ENCODE measurements at regions not wholly inside any gene's neighbourhood (a gene's known extent, or its start where the extent isn't known, plus 50 kb on each side); places are given as distances from the start of the nearest gene placed in this dataset.
A peak's percentile ranks its signal among the peaks of the same experiment; 100 is the strongest.

GRCh38 chr2:217626926-217627325 is 375.9 kb downstream of the TNS1 start:
- WGBS, 2 donors: 99% methylated on average over 5 of the region's 5 CpGs
- no peak for ATAC-seq

GRCh38 chr2:217625557-217626169 is 377.1 kb downstream of the TNS1 start:
- peaks cover 0 to 61% (median 29%) of the 10 kb centered on the region in 9 donors for H3K4me1 ChIP-seq

More at GRCh38 chr2:217626926-217627325, 375.9 kb downstream of the TNS1 start:
- H3K27me3 ChIP-seq: no peaks in the 10 kb centered on the region
- no peak for DNase-seq
- H3K9me3 ChIP-seq: no peaks in the 10 kb centered on the region
- H3K4me3 ChIP-seq: no peak overlapping the region
- TF ChIP-seq, protein P1, sequence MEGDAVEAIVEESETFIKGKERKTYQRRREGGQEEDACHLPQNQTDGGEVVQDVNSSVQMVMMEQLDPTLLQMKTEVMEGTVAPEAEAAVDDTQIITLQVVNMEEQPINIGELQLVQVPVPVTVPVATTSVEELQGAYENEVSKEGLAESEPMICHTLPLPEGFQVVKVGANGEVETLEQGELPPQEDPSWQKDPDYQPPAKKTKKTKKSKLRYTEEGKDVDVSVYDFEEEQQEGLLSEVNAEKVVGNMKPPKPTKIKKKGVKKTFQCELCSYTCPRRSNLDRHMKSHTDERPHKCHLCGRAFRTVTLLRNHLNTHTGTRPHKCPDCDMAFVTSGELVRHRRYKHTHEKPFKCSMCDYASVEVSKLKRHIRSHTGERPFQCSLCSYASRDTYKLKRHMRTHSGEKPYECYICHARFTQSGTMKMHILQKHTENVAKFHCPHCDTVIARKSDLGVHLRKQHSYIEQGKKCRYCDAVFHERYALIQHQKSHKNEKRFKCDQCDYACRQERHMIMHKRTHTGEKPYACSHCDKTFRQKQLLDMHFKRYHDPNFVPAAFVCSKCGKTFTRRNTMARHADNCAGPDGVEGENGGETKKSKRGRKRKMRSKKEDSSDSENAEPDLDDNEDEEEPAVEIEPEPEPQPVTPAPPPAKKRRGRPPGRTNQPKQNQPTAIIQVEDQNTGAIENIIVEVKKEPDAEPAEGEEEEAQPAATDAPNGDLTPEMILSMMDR (IDR thresholded peaks at IDR 0.05): no peak
- intact Hi-C loops (cut with DNase I): no loop called here
- no peaks in the 10 kb centered on the region for H3K36me3 ChIP-seq
- H3K27ac ChIP-seq: no peak overlapping the region
- peaks cover 0 to 60% (median 28%) of the 10 kb centered on the region in 9 donors for H3K4me1 ChIP-seq

DNA sequence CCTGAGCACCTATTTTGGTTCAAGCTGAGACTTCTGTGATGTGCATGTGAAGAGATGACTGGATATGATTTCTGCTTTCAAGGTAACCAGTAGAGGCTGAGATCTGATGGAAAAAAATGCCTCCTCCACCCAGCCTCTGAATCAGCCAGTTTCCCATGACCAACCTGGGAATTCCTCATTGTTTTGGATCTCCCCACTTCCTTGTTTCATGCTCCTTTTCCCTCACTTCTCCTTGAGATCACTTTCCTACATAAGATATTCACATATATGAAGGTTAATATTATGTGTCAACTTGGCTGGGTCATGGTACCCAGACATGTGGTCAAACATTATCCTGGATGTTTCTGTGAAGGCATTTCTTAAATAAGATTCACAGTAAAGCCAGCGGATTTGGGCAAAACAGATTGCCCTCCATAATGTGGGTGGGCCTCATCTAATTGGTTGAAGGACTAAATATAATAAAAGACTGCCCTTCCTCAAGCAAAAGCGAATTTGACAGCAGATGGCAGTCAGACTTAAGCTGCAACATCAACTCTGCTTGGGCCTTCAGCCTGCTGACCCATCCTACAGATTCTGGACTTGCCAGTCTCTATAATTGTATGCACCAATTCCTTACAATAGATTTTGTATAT is 379.4 kb downstream of the TNS1 start:
- WGBS, 2 donors: 96 to 98% methylated on average over 2 of the region's 2 CpGs
- DNase-seq (no peak), ATAC-seq (no peak)
- no peaks in the 10 kb centered on the region for H3K27me3 ChIP-seq
- no peaks in the 10 kb centered on the region for H3K36me3 ChIP-seq
- H3K4me1 ChIP-seq: peaks cover 0 to 48% (median 28%) of the 10 kb centered on the region in 9 donors
- H3K27ac ChIP-seq: peak overlapping the region in 5 of 10 donors; percentile 60 to 80 (median 66)
- no peaks in the 10 kb centered on the region for H3K9me3 ChIP-seq
- TF ChIP-seq, protein P1 (IDR thresholded peaks at IDR 0.05): no peak
- intact Hi-C loops (cut with DNase I): no loop called here
- no peak overlapping the region for H3K4me3 ChIP-seq

More at GRCh38 chr2:217625557-217626169, 377.1 kb downstream of the TNS1 start:
- Histone ChIP-seq H3K27me3 (no peaks in the 10 kb centered on the region), H3K27ac (peak overlapping the region in 2 of 10 donors; percentile 9 to 65), H3K9me3 (no peaks in the 10 kb centered on the region), H3K4me3 (no peak overlapping the region), H3K36me3 (no peaks in the 10 kb centered on the region)
- TF ChIP-seq, protein P1 (IDR thresholded peaks at IDR 0.05): no peak
- ATAC-seq (peak in 2 of 8 donors; percentile 9 to 25), DNase-seq (no peak)
- WGBS, 2 donors: 58 to 59% methylated on average over 4 of the region's 4 CpGs
- intact Hi-C loops (cut with DNase I): no loop called here

GRCh38 chr2:217622205-217623060 is 380.4 kb downstream of the TNS1 start:
- intact Hi-C loops (cut with DNase I): no loop called here
- Histone ChIP-seq H3K4me1 (peaks cover 0 to 39% (median 24%) of the 10 kb centered on the region in 9 donors), H3K9me3 (no peaks in the 10 kb centered on the region), H3K36me3 (no peaks in the 10 kb centered on the region), H3K27me3 (no peaks in the 10 kb centered on the region), H3K4me3 (no peak overlapping the region), H3K27ac (peak overlapping the region in 7 of 10 donors; percentile 17 to 80 (median 64))
- 33 to 47% methylated on average over 9 of the region's 9 CpGs for WGBS, 2 donors
- TF ChIP-seq, protein P1 (IDR thresholded peaks at IDR 0.05): no peak
- ATAC-seq: peak; percentile 66 to 89 (median 84)
- peak in 1 of 2 donors; percentile 56 for DNase-seq
